Keratinocyte (primary cell): ENCODE measurements at regions not wholly inside any gene's neighbourhood (a gene's known extent, or its start where the extent isn't known, plus 50 kb on each side); places are given as distances from the start of the nearest gene placed in this dataset.

Experiments used
- DNase-seq: peaks from one replicate; pipeline ENCODE4 v3.0.0-alpha.2; 2011; ENCODE audit warnings: low read depth, missing footprints, low spot score
- FAIRE-seq: peaks from 2 replicates; lab custom pipeline; 2011; peaks lifted over from hg19 to GRCh38; lab: Jason Lieb, UNC
- H2AFZ ChIP-seq: 2 replicates; pipeline ENCODE4 v1.6.0; 2012; ENCODE audit warnings: low read length, control low read depth, inconsistent platforms; ENCODE audit not compliant: control insufficient read depth
- H3K27ac ChIP-seq: 2 replicates; pipeline ENCODE4 v1.5.1; 2011; ENCODE audit warnings: low read length; ENCODE audit not compliant: control insufficient read depth, insufficient read depth
- H3K27me3 ChIP-seq: 3 replicates; pipeline ENCODE4 v1.6.0; 2011; ENCODE audit warnings: low read length; ENCODE audit not compliant: control insufficient read depth, insufficient read depth; ENCODE audit errors: extremely low read depth
- H3K36me3 ChIP-seq, 2 experiments: 2 replicates in 1 of 2; 3 replicates in 1 of 2; pipeline ENCODE4 v1.5.1; 2011; ENCODE audit warnings: low read length in 2 of 2, mild to moderate bottlenecking in 1 of 2; ENCODE audit not compliant: control insufficient read depth in 2 of 2, insufficient read depth in 2 of 2; ENCODE audit errors: extremely low read depth in 1 of 2
- H3K4me1 ChIP-seq: 3 replicates; pipeline ENCODE4 v1.5.1; 2011; ENCODE audit warnings: low read length; ENCODE audit not compliant: control insufficient read depth, insufficient read depth; ENCODE audit errors: extremely low read depth
- H3K4me2 ChIP-seq: 3 replicates; pipeline ENCODE4 v1.6.0; 2011; ENCODE audit warnings: low read depth, low read length; ENCODE audit not compliant: control insufficient read depth, insufficient read depth; ENCODE audit errors: extremely low read depth
- H3K4me3 ChIP-seq, 3 experiments: fragments of 200-600 bp in 1 of 3; sonication (generic) in 1 of 3; 2 replicates in 2 of 3; 3 replicates in 1 of 3; pipeline ENCODE4 v1.5.1; 2011 to 2016; ENCODE audit warnings: low read length in 3 of 3, mild to moderate bottlenecking in 3 of 3, control low read depth in 2 of 3, inconsistent platforms in 1 of 3, low read depth in 1 of 3, mixed read lengths in 1 of 3, mixed run types in 1 of 3, moderate library complexity in 1 of 3; ENCODE audit not compliant: control insufficient read depth in 2 of 3, insufficient read depth in 2 of 3; ENCODE audit errors: extremely low read depth in 1 of 3
- H3K79me2 ChIP-seq: 2 replicates; pipeline ENCODE4 v1.6.0; 2012; ENCODE audit warnings: low read length; ENCODE audit not compliant: control insufficient read depth, insufficient read depth
- H3K9ac ChIP-seq: 3 replicates; pipeline ENCODE4 v1.6.0; 2011; ENCODE audit warnings: low read length; ENCODE audit not compliant: control insufficient read depth, insufficient read depth; ENCODE audit errors: extremely low read depth
- H3K9me1 ChIP-seq: 3 replicates; pipeline ENCODE4 v1.6.0; 2011; ENCODE audit warnings: low read length; ENCODE audit not compliant: control insufficient read depth, insufficient read depth; ENCODE audit errors: extremely low read depth
- H3K9me3 ChIP-seq: 2 replicates; pipeline ENCODE4 v1.5.1; 2012; ENCODE audit warnings: low read depth, low read length; ENCODE audit not compliant: control insufficient read depth
- H4K20me1 ChIP-seq: 3 replicates; pipeline ENCODE4 v1.6.0; 2011; ENCODE audit warnings: low read length; ENCODE audit not compliant: control insufficient read depth, insufficient read depth; ENCODE audit errors: extremely low read depth
- CTCF ChIP-seq, 3 experiments: IDR thresholded peaks in 1 of 3; conservative IDR thresholded peaks in 1 of 3; optimal IDR thresholded peaks in 1 of 3; 2 replicates in 2 of 3; 3 replicates in 1 of 3; pipeline versions ENCODE3 to v1.5.1; 2011; ENCODE audit warnings: low read length in 3 of 3, mild to moderate bottlenecking in 3 of 3, moderate library complexity in 2 of 3, control low read depth in 1 of 3, inconsistent platforms in 1 of 3; ENCODE audit not compliant: insufficient read depth in 2 of 3; ENCODE audit errors: extremely low read depth in 1 of 3
- EZH2 ChIP-seq: IDR thresholded peaks from one replicate; pipeline ENCODE4 v1.6.1; 2012; ENCODE audit warnings: inconsistent platforms, mild to moderate bottlenecking, low read length, moderate library complexity
- dilution Hi-C: fragments of 300-500 bp; cut with MboI; formaldehyde crosslinking; loops from one replicate; pipeline ENCODE4 v1.7.0; 2020; ENCODE audit warnings: low sequenced_read_pairs; ENCODE audit not compliant: extremely low pct_ligation_motif_present

- no peak for FAIRE-seq
- DNase-seq, result no peak
- H3K4me3 ChIP-seq, result no peak overlapping the region
- no peaks in the 10 kb centered on the region for H3K36me3 ChIP-seq
- no peaks in the 10 kb centered on the region for H3K4me1 ChIP-seq
- dilution Hi-C loops, result no loop called here
- H3K4me2 ChIP-seq, result no peak overlapping the region
- no peak overlapping the region for H3K9ac ChIP-seq
- H2AFZ ChIP-seq, result no peak overlapping the region
- H3K9me1 ChIP-seq, result no peaks in the 10 kb centered on the region
- no peak overlapping the region for H3K27ac ChIP-seq
- no peak for TF ChIP-seq EZH2
- TF ChIP-seq CTCF (optimal IDR thresholded peaks at IDR 0.05 in 1 of 3, IDR thresholded peaks at IDR 0.05 in 1 of 3, conservative IDR thresholded peaks at IDR 0.05 in 1 of 3; ENCODE audit: extremely low read depth in 1 of 3, insufficient read depth in 2 of 3, low read length in 3 of 3), result no peak
- no peaks in the 10 kb centered on the region for H4K20me1 ChIP-seq
- no peaks in the 10 kb centered on the region for H3K27me3 ChIP-seq
- H3K79me2 ChIP-seq, result no peaks in the 10 kb centered on the region
- H3K9me3 ChIP-seq, result no peaks in the 10 kb centered on the region
Measured at GRCh38 chr10:128314686-128315085, 188.5 kb upstream of the MKI67 start.

GRCh38 chr10:128316121-128316726 is 190.0 kb upstream of the MKI67 start:
- no peaks in the 10 kb centered on the region for H4K20me1 ChIP-seq
- no peak overlapping the region for H3K27ac ChIP-seq
- H3K9me1 ChIP-seq, result no peaks in the 10 kb centered on the region
- H3K79me2 ChIP-seq, result no peaks in the 10 kb centered on the region
- FAIRE-seq, result no peak
- no peak overlapping the region for H3K4me2 ChIP-seq
- TF ChIP-seq CTCF (optimal IDR thresholded peaks at IDR 0.05 in 1 of 3, IDR thresholded peaks at IDR 0.05 in 1 of 3, conservative IDR thresholded peaks at IDR 0.05 in 1 of 3; ENCODE audit: extremely low read depth in 1 of 3, insufficient read depth in 2 of 3, low read length in 3 of 3) (no peak), EZH2 (no peak)
- no peaks in the 10 kb centered on the region for H3K27me3 ChIP-seq
- H3K4me3 ChIP-seq, result no peak overlapping the region
- no peak for DNase-seq
- H3K9me3 ChIP-seq, result no peaks in the 10 kb centered on the region
- H3K36me3 ChIP-seq, result no peaks in the 10 kb centered on the region
- H2AFZ ChIP-seq, result no peak overlapping the region
- no peak overlapping the region for H3K9ac ChIP-seq
- dilution Hi-C loops, result no loop called here
- H3K4me1 ChIP-seq, result no peaks in the 10 kb centered on the region
